ENCODE measurements at regions not wholly inside any gene's neighbourhood (a gene's known extent, or its start where the extent isn't known, plus 50 kb on each side); places are given as distances from the start of the nearest gene placed in this dataset.

DNA sequence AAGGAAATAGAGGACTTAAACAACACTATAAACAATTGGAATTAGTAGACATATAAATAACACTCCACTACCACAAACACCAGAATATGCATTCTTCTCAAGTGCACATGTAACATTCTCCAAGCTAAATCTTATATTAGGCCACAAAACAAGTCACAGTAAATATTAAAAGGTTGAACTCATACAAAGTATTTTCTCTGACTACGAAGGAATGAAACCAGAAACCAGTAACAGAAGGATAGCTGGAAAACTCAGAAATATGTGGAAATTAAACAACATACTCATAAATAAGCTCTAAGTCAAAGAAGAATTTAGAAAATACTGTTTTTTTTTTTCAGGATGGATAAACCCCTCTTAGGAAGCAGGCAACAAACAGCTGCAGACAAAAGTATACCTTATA is 77.4 kb upstream of the IGFBP3 start:
- H3K14ac ChIP-seq (replicated peaks; ENCODE audit: low read depth, low read length): peak overlapping the region; percentile 64
- no peak overlapping the region for H2AFZ ChIP-seq (replicated peaks; ENCODE audit: low read length, poor library complexity)
- peak; percentile 39 for DNase-seq
- H4K8ac ChIP-seq (ENCODE audit: low read depth in 2 of 2, low read length in 2 of 2): peak overlapping the region; percentile 44 to 92; a peak in 2 of 4 replicates
- peak; percentile 76 for ATAC-seq (ENCODE audit: low read depth)
- H3K4me3 ChIP-seq (ENCODE audit: insufficient read depth, low read depth, low read length): no peak overlapping the region
- H2BK120ac ChIP-seq (ENCODE audit: low read depth, low read length): peak overlapping the region; percentile 85
- H3K56ac ChIP-seq (ENCODE audit: extremely low read depth, insufficient read depth, low read length): no peak overlapping the region
- CTCF ChIA-PET: interaction anchor here (0.6 kb wide), 1 partner anchor 43 kb away, joined by 3 read pairs; no protein-coding TSS in a partner anchor
- no peak overlapping the region; the same call in 1 of the 2 replicates for H3K4ac ChIP-seq (ENCODE audit: low read depth, low read length)
- intact Hi-C loops (cut with micrococcal nuclease) (no loop called here), in situ Hi-C loops (cut with MboI; ENCODE audit: low sequenced_read_pairs) (no loop called here), dilution Hi-C loops (cut with HindIII; ENCODE audit: low sequenced_read_pairs, unreplicated experiment) (no loop called here)
- H4K91ac ChIP-seq (ENCODE audit: insufficient read depth, low read depth, low read length): no peak overlapping the region
- POLR2A ChIA-PET (ENCODE audit: unreplicated experiment): interaction anchor here (0.6 kb wide), 1 partner anchor 135 kb away, joined by 5 read pairs; no protein-coding TSS in a partner anchor
- peaks cover 4% of the 10 kb centered on the region; the same call in 1 of the 2 replicates for H3K9me3 ChIP-seq (ENCODE audit: control insufficient read depth, insufficient read depth, low read length)
- peak overlapping the region; percentile 81 for H2BK5ac ChIP-seq (ENCODE audit: low read depth, low read length, poor library complexity, severe bottlenecking)
- H3K36me3 ChIP-seq (ENCODE audit: control insufficient read depth, insufficient read depth, low read length): no peaks in the 10 kb centered on the region
- no peak overlapping the region; the same call in 2 of the 3 replicates for H2BK15ac ChIP-seq (ENCODE audit: low read depth, low read length)
- no peak overlapping the region for H3K27ac ChIP-seq (ENCODE audit: insufficient read depth, low read length)
- no peak overlapping the region for H4K5ac ChIP-seq (ENCODE audit: low read depth, low read length)
- H3K79me1 ChIP-seq (ENCODE audit: low read depth in 1 of 2, low read length in 2 of 2): no peaks in the 10 kb centered on the region
- no peaks in the 10 kb centered on the region for H3K27me3 ChIP-seq (ENCODE audit: control insufficient read depth, insufficient read depth, low read length)
- no peaks in the 10 kb centered on the region for H4K20me1 ChIP-seq (ENCODE audit: insufficient read depth, low read length)
- no peak overlapping the region for H3K23ac ChIP-seq (ENCODE audit: low read depth, low read length)
- H2BK20ac ChIP-seq (ENCODE audit: low read depth, low read length): peak overlapping the region; percentile 96
- no peak overlapping the region for H3K9ac ChIP-seq (ENCODE audit: low read depth, low read length)
- no CpG with 5 or more reads among the region's 1 CpG for WGBS, 2 experiments (ENCODE audit: extremely low coverage in 2 of 2, insufficient read length in 1 of 2)
- peaks cover 9% of the 10 kb centered on the region for H3K9me1 ChIP-seq (ENCODE audit: insufficient read depth, low read length)
- peak overlapping the region; percentile 47; the same call in 1 of the 2 replicates for H3K4me2 ChIP-seq (ENCODE audit: low read depth, low read length)
- H2AK5ac ChIP-seq (ENCODE audit: low read depth, low read length): no peak overlapping the region
- peak overlapping the region; percentile 74; the same call in 1 of the 2 replicates for H3K18ac ChIP-seq (ENCODE audit: low read depth, low read length)
- TF ChIP-seq MXI1 (IDR thresholded peaks at IDR 0.05; ENCODE audit: borderline replicate concordance, low read depth, low read length): no peak
- TF ChIP-seq, protein P1, sequence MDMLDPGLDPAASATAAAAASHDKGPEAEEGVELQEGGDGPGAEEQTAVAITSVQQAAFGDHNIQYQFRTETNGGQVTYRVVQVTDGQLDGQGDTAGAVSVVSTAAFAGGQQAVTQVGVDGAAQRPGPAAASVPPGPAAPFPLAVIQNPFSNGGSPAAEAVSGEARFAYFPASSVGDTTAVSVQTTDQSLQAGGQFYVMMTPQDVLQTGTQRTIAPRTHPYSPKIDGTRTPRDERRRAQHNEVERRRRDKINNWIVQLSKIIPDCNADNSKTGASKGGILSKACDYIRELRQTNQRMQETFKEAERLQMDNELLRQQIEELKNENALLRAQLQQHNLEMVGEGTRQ (IDR thresholded peaks at IDR 0.05; ENCODE audit: low read depth, low read length): no peak
- no peak for TF ChIP-seq FOS (IDR thresholded peaks at IDR 0.05; ENCODE audit: low read depth, low read length)
- no peak for TF ChIP-seq RAD21 (IDR thresholded peaks at IDR 0.05; ENCODE audit: low read length)
- TF ChIP-seq RCOR1 (IDR thresholded peaks at IDR 0.05; ENCODE audit: insufficient replicate concordance, low read length): no peak
- no peak for TF ChIP-seq RFX5 (IDR thresholded peaks at IDR 0.05; ENCODE audit: low read depth, low read length)
- no peak for TF ChIP-seq MAFK (IDR thresholded peaks at IDR 0.05; ENCODE audit: low read depth, low read length)
- TF ChIP-seq BHLHE40 (IDR thresholded peaks at IDR 0.05; ENCODE audit: low read depth, low read length): no peak
- TF ChIP-seq CTCF (conservative IDR thresholded peaks at IDR 0.05; ENCODE audit: low read depth, low read length): no peak
- TF ChIP-seq CEBPB (IDR thresholded peaks at IDR 0.05; ENCODE audit: low read depth, low read length): no peak
- no peak for TF ChIP-seq MAZ (IDR thresholded peaks at IDR 0.05; ENCODE audit: borderline replicate concordance, low read depth, low read length)
- no peak for TF ChIP-seq NFE2L2 (IDR thresholded peaks at IDR 0.05; ENCODE audit: low read depth, low read length)
- no peak for TF ChIP-seq POLR2A (IDR thresholded peaks at IDR 0.05; ENCODE audit: low read depth, low read length)
- TF ChIP-seq CHD1 (IDR thresholded peaks at IDR 0.05; ENCODE audit: low read depth, low read length): no peak
- TF ChIP-seq SMC3 (IDR thresholded peaks at IDR 0.05; ENCODE audit: low read depth, low read length): no peak
- TF ChIP-seq, protein P2, sequence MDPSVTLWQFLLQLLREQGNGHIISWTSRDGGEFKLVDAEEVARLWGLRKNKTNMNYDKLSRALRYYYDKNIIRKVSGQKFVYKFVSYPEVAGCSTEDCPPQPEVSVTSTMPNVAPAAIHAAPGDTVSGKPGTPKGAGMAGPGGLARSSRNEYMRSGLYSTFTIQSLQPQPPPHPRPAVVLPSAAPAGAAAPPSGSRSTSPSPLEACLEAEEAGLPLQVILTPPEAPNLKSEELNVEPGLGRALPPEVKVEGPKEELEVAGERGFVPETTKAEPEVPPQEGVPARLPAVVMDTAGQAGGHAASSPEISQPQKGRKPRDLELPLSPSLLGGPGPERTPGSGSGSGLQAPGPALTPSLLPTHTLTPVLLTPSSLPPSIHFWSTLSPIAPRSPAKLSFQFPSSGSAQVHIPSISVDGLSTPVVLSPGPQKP (IDR thresholded peaks at IDR 0.05; ENCODE audit: borderline replicate concordance, low read depth, low read length): no peak
- peaks cover 13% of the 10 kb centered on the region for H3K4me1 ChIP-seq (ENCODE audit: control insufficient read depth, insufficient read depth, low read length)
- no peak overlapping the region for H2AK9ac ChIP-seq (replicated peaks; ENCODE audit: low read depth, low read length, poor library complexity)
- BruUV-seq (replicated peaks): no TSS peak

Data from IMR-90 (cell line).